Stimulated activated CD8-positive, alpha-beta memory T cell treated with anti-CD3 and anti-CD28 coated beads, Interleukin-2, amount 100 ng/mL, for 1 hour (primary cell): ENCODE measurements at regions not wholly inside any gene's neighbourhood (a gene's known extent, or its start where the extent isn't known, plus 50 kb on each side); places are given as distances from the start of the nearest gene placed in this dataset.

Experiments used
- DNase-seq, 2 donors: peaks; one replicate each; pipeline ENCODE4 v3.0.0-alpha.2; 2020; ENCODE audit warnings: low read depth in 2 of 2

DNA sequence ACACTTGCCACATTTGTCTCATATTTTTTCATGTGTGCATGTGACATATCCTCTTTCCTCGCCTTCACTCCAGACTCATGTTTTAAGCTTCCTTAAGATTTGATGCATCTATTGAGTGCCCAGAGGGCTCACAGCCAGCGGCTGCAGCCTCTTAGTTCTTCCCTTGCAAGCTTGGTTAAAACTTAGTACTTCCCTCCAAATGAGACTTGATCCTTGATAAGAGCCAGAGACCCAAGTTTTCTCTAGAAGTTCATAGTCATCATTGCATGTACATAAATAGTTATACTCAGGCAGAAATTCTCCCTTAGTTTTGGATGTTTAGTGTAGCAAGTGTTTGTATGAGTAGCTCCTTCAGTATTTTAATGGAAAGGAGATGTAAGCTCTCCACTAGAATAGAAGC lies 337.6 kb upstream of the B3GALT2 start:
- no peak for DNase-seq

DNA sequence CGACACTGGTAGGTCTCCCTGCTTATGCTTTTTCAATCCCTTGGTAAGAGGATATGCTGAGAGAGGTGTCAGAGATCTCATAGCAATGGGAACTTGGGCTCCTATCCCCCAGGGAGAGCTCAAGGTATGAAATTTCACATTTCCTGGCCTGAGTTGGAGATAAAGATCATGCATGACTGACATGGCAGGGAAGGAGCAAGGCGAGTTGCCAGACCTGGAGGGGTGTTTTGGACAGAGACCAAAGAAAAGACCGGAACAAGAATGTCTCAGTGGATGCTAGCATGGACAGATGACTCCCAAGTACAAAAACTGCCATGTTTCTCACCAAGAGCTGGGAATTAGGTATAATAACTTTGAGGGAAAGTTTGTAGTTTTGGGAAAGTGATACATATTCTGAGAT lies 334.1 kb upstream of the B3GALT2 start:
- no peak for DNase-seq

DNA sequence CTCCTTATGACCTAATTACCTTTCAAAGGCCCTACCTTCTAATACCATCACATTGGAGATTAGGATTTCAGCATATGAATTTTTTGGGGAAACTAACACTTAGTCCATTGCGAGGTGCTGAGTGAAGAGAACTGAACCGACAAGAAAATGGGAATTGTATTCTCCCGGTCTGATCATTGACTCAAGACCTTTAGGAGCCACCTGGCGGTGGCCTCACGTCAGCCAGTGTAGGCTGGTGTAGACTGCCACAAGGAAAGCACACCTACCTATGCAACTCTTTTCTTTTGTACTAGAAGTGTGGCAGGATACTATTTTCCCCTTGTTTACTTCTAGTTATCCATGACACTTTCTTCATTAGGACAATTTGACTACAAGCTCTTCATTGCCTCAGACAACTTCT lies 333.5 kb upstream of the B3GALT2 start:
- no peak for DNase-seq

DNA sequence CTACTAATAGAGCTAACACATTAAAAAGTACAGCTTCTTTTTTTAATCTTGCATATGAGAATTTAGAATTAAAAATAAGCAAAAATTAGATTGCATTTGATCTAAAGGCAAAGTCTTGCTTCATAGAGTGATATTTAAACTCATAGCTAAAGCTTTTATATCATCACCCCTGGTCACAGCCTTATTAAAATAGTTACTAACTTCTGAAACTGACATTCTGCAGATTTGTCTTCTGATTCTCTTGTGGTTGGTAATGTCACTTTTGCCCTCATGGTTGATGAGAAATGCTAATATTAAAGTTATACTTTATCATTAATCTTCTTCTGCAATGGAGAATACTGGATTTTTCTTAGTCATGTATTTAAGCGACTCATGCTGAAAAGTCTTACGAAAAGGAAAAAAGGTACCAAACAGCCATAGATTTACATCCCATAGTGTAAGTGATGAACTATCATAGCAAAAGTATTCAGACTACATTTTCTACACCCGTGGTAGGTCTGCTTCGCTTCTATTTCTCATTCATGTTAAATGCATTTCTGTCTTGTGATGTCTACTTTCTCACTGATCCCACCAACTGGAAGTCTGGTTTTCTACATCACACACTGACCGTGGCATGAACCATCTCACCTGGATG lies 330.5 kb upstream of the B3GALT2 start:
- DNase-seq = no peak

DNA sequence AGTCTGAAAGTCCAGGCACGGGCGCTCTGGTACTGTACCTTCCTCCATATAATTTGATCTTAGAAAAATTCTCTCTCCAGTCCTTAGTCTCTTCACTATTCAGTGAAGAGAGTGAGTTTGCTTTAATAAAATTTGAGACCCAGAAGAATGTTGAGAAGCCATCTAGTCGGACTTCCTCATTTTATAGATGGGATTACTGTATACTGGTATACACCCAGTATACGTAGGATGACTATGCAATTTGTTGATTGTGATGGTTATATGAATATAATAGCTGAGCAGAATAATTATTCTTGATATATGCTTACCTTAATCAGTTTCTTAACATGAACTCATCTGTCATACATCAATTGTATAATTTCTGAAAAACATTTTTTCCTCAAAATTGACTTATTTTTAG lies 328.0 kb upstream of the B3GALT2 start:
- DNase-seq = no peak

DNA sequence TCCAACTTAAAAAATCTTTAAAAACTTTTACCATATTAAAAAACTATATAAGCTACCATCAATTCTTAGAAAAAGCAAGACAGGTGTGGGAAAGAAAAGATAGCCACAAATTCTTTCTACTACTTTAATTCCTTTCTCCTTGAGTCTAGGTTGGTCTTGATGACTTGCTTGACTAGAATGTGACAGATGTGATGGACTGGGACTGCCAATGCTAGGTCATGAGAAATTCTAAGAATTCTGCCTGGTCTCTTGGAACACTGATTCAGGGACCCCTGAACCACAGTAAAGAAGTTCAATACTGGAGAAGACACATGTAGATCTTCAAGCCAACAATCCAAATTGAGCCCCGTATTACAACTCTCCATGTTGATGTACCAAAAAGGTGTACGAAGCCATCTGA lies 326.6 kb upstream of the B3GALT2 start:
- DNase-seq = no peak

DNA sequence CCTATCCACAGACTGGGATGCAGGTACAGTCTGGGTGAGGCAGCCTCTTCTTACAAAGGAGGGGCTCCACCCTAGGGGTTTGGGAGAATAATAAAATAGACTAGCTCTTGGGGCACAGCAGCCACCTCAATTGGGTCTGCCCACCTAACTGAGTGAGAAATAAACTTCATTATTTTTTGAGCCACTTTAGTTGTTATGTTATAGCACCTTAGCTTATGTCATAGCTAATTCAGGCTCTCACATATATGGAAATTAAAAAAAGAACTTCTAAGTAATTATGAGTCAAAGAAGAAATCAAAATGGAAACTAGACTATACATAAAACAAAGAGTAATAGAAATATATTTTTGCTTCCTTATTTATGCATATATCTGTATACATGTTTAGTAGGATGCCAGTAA lies 318.5 kb upstream of the B3GALT2 start:
- no peak for DNase-seq

DNA sequence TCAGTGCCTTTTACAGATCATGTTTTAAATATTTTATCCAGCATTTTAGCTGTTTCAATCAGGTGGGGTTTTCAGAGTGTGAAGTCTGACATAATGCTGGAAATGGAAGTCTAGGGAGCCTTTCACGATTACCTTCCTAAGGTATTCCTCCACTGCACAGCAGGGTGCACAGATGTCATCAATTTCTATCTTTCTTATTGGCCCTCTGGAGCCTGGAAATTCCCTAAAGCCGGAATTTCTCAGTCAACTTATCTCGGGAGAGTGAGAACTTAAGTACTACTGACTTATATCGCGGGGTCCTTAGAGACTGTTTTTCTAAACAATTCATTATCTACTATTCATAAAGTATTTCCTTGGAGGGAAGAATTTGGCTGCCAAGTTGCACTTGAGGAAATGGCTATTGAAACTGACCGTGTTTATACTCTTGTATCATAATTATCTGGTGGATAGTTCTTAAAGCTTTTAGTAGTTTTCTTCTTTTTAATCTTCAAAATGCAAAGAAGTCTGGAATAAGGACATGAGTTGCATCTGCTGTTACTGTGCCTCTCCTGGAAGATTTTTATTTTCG lies 311.8 kb upstream of the B3GALT2 start:
- no peak for DNase-seq

DNA sequence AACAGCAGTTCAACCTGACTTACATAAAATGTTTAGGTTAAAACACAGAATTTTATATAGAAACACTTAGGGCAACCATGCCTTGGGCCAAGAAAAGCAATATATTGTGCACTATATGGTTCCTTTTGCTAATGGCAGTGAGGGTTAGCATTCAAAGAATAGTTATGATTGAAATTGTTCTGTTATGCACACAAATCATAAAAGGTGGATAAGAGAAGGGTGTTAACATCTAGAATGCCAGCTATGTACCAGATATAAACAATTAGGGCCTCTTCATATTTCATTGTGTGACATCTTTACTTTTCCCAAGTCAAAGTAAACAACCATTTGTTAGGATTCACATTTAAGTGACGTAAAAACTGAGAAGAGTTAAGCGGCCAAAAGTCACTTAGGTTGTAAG lies 308.0 kb upstream of the B3GALT2 start:
- no peak for DNase-seq

DNA sequence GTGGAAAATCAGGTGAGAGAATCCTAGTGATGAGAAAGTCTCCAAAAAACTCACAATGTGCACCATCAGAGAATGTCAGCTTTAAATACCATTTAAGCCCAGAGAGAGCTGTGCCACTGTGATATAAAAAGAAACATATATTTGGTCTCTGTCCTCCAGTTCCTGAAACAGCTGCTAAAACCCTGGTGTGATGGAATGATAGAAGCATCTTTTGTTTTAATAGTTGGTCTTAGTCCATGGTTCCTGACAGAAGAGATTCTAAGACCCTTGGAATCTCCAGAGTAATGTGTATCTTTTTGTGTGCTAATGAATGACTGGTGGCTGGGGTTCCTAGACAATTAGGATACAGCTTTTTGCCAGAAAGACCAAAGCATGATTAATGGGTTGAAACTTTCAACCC lies 302.8 kb upstream of the B3GALT2 start:
- no peak for DNase-seq

DNA sequence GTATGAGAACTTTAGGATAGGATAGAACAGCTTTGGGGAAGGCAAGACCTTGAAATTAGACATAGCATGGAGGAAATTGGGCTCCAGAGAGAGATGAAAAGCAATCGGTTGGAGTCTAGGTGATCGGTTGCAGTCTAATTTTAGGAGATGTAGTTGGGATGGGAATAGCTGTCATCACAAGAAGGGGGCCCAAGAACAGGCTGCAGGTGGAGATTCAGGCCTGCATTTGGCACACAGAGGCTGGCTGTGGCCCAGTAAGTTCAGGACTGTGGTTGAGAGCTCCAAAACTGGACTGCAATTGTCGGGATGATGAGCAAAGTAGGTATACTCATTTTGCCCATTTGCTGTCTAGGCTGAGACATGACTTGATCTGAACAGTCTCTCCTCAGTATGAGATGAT lies 301.3 kb upstream of the B3GALT2 start:
- no peak for DNase-seq

DNA sequence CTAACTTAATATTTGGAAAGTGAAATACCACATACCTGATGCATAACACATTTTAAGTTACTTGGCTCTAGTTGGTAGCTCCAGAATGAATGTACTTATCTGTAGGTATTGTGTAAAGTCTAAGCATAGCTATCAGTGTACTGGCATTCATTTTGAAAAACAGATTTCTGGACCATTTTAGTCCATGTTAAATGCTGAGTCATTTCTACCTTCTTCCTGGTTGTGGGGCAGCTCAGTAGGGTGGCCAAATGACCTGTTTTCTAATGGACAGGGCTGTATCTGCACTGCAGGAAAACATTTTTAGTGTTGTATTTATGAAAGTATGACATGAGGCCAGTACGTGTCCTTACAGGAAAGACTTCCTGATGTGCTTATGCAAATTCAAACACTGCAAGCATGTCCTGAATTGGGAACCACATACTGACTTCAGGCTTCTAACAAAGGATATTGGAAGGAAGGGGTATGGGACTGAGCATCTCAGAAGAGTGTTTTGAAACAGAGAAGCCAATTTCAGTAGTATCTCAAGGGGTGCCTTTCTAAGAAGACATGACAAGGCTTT lies 300.3 kb upstream of the B3GALT2 start:
- no peak for DNase-seq

DNA sequence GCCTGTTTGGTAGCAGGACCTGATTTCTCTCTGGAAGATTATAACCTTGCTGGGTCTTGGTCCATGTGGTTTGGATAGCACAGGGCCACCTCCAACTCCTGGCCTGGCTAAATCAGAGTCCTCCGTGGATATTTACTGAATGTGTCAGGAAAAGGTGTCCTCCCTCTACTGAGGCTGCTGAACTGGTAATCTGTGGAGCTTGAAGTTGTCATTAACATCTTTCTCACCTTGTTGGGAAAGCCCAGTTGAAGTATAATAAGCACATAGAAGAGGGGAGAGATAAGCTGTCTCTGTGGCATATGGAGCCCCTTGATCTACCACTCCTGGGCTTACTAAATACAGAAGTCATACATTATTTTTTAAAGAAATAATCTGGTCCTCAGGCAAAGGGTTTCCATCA lies 294.3 kb upstream of the B3GALT2 start:
- no peak for DNase-seq

DNA sequence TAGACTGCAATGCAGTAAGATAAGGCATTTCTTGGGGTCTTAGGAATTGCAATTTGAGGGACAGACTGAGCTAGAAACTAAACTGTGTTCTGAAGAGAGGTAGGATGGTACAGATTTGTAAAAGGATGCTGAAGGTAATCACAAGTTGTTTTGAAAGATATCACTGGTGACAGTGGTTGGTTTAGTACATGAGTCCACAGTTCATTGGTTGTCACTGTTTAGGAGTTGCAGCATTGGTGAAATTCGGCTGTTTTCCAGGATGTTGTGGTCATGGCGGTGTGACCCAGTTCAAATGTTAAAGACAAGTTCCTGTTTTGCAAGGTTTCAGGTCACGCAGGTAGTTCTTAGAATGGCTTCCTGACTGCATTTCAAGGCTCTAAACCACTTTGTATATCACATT lies 292.8 kb upstream of the B3GALT2 start:
- DNase-seq = peak; percentile 18 to 28

DNA sequence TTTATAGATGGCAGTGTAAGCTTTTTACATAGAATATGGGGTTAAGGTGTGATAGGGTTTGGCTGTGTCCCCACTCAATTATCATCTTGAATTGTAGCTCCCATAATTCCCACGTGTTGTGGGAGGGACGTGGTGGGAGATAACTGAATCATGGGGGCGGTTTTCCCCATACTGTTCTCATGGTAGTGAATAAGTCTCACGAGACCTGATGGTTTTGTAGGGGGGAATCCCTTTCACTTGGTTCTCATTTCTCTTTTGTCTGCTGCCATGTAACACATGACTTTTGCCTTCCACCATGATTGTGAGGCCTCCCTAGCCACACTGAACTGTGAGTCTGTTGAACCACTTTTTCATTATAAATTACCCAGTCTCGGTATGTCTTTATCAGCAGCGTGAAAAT lies 290.3 kb upstream of the B3GALT2 start:
- no peak for DNase-seq

DNA sequence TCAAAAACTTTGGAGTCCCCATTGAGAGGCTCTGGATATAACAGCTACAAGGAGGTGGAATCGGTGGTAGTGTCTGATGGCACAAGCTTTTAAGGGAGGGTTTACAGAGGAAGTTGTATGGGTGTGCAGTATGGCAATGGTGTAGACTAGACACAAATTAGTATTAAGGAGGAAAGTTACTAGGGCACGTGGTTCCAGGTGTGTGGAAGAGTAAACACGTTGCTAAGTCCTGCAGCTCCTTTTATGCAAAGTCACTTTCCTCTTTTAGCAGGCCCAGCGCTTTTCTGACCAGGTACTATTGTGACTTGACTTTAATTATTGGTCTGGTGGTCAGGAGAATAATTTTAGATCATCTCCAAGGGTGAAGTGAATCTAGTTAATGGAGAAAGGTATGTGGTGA lies 287.5 kb upstream of the B3GALT2 start:
- DNase-seq = no peak

DNA sequence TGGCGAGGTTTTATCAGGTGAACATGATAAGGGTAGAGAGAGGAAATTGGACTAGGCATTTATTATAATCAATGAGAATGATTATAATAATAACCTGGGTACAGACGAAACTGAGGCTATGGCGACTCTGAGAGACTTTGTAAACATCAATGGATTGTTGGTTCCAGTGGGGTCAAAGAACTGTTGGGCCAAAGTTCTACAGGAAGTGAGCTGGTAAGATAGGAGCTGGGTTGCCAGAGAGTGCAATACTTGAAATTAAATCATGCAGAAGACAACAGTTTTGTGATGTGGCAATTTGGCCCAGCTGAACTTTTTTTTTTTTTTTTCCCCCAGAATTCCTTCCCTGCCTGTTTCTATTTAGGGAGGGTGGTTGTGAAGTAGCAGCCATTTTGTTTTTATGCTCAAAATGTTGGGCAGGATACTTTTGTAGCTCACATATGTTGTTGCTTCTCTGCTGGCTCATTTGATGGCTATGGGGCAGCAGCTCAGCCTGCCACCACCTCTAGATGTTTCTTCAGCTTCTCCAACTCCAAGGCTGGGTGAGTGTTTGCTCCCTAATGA lies 286.5 kb upstream of the B3GALT2 start:
- DNase-seq = no peak

DNA sequence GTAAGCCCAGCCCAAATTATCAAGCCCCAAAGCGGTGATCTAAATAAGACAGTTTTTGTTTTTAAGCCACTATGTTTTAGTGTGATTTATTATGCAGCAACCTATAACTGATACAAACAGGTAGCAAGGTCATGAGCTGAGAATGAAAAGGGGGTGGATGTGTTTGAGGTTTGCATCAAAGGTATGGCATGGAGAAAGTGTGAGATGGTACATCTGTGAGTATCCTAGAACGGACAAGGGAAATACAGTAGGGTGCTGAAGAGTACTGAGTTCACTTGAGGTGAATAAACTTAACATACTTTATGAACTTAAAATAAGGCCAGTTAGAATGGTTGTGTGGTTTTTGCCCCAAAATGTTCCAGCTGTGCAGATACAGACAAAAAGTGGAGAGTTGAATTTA lies 286.0 kb upstream of the B3GALT2 start:
- no peak for DNase-seq

DNA sequence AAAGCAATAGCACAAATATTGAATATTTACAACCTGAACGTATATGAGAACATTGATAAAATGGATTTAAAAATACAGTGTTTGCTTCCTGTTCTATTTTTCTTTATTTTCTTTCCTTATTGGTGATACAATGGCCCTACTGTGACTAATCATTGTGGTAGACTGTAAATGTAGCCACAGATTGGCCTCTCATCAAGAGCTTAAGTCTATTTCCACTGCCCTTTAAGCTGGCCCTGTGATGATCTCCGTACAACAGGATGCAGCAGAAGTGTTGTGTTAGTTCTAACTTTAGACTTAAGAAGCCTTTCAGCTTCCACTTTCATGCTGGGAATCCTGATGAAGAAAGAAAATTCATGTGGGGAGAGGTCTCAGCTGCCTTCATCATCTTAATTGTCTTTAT lies 285.6 kb upstream of the B3GALT2 start:
- no peak for DNase-seq

DNA sequence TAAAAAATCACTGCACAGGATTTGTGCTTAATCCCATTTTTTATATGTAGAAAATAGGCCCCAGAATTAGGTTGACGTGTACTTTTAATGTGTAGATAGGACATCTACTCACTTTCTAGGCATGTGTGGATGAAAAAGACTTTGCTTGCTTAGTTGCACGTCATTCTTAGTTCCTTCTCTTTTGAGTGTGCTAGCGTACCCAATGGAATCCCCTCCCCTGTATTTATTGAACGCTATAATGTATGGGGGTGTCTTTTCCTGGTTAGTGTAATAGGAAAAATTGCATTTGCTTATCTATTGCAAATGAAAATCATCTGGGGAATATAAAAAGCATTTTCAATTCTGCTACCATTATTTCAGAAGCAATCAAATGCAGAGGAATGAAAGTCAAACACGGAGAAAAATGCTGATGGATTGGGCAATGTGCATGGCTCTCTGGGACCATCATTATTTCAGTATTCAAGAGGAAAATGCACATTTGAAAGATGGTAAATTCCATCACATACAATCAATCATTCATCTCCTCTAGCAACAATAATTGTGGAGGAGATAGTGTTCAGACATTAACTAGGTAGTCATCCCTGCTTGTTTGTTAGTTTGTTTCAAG lies 277.0 kb upstream of the B3GALT2 start:
- no peak for DNase-seq

DNA sequence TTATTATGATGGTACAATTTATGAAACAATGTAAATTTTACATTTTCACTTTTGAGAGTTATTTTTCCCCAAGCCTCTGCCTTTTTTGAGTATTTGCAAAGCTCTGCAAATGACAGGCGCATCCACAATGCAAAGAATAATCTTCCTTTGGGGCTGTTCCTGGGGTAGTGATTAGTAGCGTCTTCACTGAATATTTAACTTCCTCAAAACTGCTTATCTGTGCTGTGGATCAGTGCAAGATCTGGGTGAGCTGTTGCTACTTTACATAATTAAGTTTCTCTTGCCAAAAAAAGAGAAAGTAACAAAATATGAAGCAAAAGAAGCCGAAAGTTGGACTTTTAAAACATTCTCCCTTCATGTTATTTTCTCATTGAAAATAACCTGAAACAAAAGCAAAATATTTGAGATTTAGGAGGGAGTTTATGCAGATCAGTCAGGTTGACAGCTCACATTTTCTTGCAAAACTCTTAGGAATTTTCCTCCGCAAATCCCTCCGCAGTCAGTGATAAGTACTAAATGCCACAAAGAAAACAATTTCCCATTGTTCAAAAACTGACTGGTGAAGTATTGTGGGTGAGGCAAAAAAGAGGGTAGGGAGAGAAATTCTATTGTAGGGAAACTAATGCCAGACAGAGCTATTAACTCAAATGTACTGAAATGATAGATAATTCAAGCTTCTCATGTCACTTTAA lies 276.4 kb upstream of the B3GALT2 start:
- DNase-seq = no peak

DNA sequence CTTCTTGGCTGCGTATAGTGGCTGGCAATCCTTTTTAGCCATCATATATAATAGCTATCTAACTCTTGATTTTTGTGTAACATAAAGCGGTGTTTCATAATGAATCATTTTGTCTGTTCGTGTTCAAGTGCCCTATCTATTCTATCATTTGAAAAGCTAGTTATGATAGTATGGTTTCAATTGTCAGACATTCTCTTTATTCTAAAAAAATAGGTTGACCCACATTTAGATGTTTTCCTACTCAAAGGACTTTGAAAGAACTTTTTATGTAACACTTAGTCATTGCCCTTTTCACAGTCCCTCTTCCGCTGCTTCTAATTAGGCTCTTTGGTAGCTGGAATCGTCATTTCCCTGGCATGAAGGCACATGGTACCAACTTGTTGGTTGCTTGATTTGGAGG lies 272.2 kb upstream of the B3GALT2 start:
- no peak for DNase-seq

DNA sequence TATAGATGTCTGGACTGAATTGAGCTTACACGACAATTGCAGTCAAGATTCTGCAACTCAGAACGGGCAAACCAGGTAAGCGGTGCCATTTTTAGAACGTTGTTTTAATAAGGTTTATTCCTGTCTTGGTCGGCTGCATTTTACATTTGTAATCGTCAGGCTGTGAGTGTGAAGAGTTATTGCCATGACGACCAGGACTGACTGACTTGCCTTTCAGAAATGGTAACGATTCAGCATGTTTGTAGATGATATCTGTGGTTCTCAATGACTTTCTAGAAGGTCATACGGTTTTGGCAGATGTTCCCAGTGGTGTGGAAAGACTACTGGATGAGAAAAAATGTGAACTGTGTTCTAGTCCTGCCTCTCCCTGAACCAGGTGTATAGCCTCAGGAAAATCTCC lies 271.3 kb upstream of the B3GALT2 start:
- DNase-seq = no peak
